ENCODE measurements at regions not wholly inside any gene's neighbourhood (a gene's known extent, or its start where the extent isn't known, plus 50 kb on each side); places are given as distances from the start of the nearest gene placed in this dataset.

DNA sequence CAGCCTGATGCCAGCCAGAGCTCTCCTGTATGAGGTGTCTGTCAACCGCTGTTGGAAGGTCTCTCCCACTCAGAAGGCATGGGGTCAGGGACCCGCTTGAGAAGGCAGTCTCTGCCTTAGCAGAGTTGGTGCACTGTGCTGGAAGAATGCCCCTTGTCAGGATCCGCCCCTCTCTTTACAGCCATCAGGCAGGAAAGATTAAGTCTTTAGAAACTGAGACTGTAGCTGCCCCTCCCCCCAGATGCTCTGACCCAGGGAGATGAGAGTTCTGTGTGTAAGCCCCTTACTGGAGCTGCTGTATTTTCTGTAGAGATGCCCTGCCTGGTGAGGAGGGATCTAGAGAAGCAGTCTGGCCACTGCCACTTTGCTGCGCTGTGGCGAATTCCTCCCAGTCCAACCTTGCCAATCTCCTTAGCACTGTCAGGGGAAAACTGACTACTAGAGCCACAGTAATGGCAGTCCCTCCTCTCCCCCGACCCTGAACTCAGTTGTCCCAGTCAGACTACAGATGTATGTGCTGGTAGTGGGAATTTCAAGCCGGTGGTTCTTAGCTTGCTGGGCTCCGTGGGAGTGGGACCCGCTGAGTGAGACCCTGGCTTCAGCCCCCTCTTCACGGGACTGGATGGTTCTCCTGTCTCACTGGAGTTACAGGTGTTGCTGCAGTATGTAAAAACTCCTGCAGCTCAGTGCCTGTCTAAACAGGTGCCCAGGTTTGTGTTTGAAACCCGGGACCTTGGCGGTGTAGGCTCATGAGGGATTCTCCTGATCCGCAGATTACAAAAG lies 285.5 kb upstream of the ZWINT start:
- Histone ChIP-seq H3K36me3 (no peaks in the 10 kb centered on the region), H3K27me3 (no peaks in the 10 kb centered on the region), H3K9me3 (no peaks in the 10 kb centered on the region), H3K4me1 (no peaks in the 10 kb centered on the region), H3K4me3 (no peak overlapping the region), H3K27ac (no peak overlapping the region)
- DNase-seq, result no peak
- intact Hi-C loops (cut with DNase I), result no loop called here
- WGBS, 2 donors, result 85 to 87% methylated on average over 13 of the region's 13 CpGs
- no peak for TF ChIP-seq POLR2A (IDR thresholded peaks at IDR 0.05)
- TF ChIP-seq POLR2AphosphoS5 (IDR thresholded peaks at IDR 0.05), result no peak
- no peak for TF ChIP-seq EP300 (IDR thresholded peaks at IDR 0.05)
- TF ChIP-seq, protein P1, sequence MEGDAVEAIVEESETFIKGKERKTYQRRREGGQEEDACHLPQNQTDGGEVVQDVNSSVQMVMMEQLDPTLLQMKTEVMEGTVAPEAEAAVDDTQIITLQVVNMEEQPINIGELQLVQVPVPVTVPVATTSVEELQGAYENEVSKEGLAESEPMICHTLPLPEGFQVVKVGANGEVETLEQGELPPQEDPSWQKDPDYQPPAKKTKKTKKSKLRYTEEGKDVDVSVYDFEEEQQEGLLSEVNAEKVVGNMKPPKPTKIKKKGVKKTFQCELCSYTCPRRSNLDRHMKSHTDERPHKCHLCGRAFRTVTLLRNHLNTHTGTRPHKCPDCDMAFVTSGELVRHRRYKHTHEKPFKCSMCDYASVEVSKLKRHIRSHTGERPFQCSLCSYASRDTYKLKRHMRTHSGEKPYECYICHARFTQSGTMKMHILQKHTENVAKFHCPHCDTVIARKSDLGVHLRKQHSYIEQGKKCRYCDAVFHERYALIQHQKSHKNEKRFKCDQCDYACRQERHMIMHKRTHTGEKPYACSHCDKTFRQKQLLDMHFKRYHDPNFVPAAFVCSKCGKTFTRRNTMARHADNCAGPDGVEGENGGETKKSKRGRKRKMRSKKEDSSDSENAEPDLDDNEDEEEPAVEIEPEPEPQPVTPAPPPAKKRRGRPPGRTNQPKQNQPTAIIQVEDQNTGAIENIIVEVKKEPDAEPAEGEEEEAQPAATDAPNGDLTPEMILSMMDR (IDR thresholded peaks at IDR 0.05), result no peak

DNA sequence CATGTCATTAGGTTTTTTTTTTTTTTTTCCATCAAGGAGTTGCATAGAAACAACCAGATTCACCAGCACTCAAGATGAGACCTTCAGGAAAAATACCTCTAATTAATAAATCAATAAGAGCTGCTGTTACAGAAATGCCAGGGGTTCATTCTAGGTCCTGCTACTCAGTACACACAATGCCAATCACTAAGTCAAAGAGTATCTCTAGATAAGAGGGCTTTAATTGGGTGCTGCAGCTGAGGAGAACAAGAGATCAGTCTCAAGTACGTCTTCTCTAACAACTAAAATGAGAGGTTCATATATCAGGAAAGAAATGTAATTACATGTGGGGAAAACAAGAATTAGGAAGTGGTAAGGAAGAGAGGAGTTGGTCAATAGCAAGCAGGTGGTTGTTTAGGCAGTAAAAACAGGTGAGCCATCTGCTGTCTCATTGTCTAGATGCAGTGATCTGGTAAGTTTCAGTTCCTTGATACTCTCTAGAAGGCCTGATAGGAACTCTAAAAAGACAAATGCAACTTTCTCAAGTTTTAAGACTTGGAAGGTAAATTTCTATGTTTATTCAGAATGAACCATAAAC lies 272.9 kb upstream of the ZWINT start:
- H3K9me3 ChIP-seq, result peaks cover 0 to 4% (median 0%) of the 10 kb centered on the region in 4 donors
- DNase-seq, result no peak
- 58 to 59% methylated on average over 1 of the region's 1 CpG for WGBS, 2 donors
- no peaks in the 10 kb centered on the region for H3K4me1 ChIP-seq
- H3K4me3 ChIP-seq, result no peak overlapping the region
- H3K36me3 ChIP-seq, result no peaks in the 10 kb centered on the region
- no peak overlapping the region for H3K27ac ChIP-seq
- no peaks in the 10 kb centered on the region for H3K27me3 ChIP-seq
- TF ChIP-seq POLR2A (IDR thresholded peaks at IDR 0.05), result no peak
- TF ChIP-seq, protein P1 (IDR thresholded peaks at IDR 0.05), result no peak
- intact Hi-C loops (cut with DNase I), result no loop called here

DNA sequence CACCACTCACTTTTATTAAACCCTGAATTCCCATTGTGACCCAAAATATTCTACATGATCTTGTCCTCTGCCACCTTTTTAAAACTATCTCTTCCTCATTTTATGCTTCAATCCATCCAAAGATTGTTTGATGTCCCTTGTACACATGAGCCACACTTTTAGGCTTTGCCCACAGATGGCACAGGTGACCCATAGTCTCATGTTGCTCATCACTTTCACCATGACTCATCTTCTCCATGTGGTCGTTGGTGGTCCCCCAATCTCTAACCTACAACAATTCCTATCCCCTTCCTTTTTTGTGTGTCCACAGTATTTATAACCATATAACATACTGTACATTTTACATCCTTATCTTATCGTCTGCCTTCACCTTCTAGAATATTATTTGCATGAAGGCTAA lies 271.5 kb upstream of the ZWINT start:
- Histone ChIP-seq H3K4me3 (no peak overlapping the region), H3K36me3 (no peaks in the 10 kb centered on the region), H3K9me3 (peaks cover 0 to 4% (median 0%) of the 10 kb centered on the region in 4 donors), H3K4me1 (no peaks in the 10 kb centered on the region), H3K27me3 (no peaks in the 10 kb centered on the region), H3K27ac (no peak overlapping the region)
- 63 to 72% methylated on average over 2 of the region's 2 CpGs for WGBS, 2 donors
- intact Hi-C loops (cut with DNase I), result no loop called here
- no peak for DNase-seq
- TF ChIP-seq POLR2A (IDR thresholded peaks at IDR 0.05) (no peak), EP300 (IDR thresholded peaks at IDR 0.05) (no peak), POLR2AphosphoS5 (IDR thresholded peaks at IDR 0.05) (no peak)
- TF ChIP-seq, protein P1 (IDR thresholded peaks at IDR 0.05), result no peak

DNA sequence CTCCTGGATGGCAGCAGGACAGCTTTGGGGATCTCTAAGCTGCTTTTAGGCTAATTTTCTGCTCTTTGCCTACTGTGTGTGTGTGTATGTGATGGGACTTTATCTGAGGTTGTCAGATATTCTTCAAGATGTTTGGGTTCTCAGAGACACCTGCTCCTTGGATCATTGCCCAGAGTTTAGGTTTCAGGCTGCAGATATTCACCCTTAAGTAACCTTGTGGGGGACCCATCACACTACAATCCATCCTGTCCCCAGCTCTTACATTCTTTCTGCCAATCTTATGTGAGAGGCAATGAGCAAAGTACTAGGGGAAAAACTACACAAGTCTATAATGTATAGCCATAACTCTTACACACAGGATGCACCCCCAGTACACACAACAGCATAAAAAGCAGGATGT lies 263.0 kb upstream of the ZWINT start:
- H3K36me3 ChIP-seq, result no peaks in the 10 kb centered on the region
- H3K27me3 ChIP-seq, result no peaks in the 10 kb centered on the region
- no peaks in the 10 kb centered on the region for H3K4me1 ChIP-seq
- no peak overlapping the region for H3K27ac ChIP-seq
- no peak for DNase-seq
- no peaks in the 10 kb centered on the region for H3K9me3 ChIP-seq
- intact Hi-C loops (cut with DNase I), result no loop called here
- H3K4me3 ChIP-seq, result no peak overlapping the region
- TF ChIP-seq, protein P1 (IDR thresholded peaks at IDR 0.05), result no peak
- TF ChIP-seq POLR2AphosphoS5 (IDR thresholded peaks at IDR 0.05), result no peak
- no peak for TF ChIP-seq EP300 (IDR thresholded peaks at IDR 0.05)
- TF ChIP-seq POLR2A (IDR thresholded peaks at IDR 0.05), result no peak

All from sigmoid colon (tissue), 6 donors.